MM.1S (cell line): ENCODE measurements at regions not wholly inside any gene's neighbourhood (a gene's known extent, or its start where the extent isn't known, plus 50 kb on each side); places are given as distances from the start of the nearest gene placed in this dataset.

Experiments
- CTCF ChIP-seq: fragments of 300-600 bp; sonication (generic); IDR thresholded peaks from 2 replicates; pipeline ENCODE4 v1.5.1; 2016; ENCODE audit warnings: antibody characterized with exemption, low read length, mixed read lengths
- EZH2 ChIP-seq: fragments of 300-600 bp; sonication (generic); optimal IDR thresholded peaks from 2 replicates; pipeline ENCODE3; 2017; ENCODE audit warnings: low read depth, mild to moderate bottlenecking, antibody characterized with exemption, low read length, mixed read lengths

- no peak for TF ChIP-seq CTCF
- TF ChIP-seq EZH2 = no peak
These were observed 212.6 kb upstream of the MAN1A1 start for GRCh38 chr6:119562168-119562567.
